ENCODE measurements at regions not wholly inside any gene's neighbourhood (a gene's known extent, or its start where the extent isn't known, plus 50 kb on each side); places are given as distances from the start of the nearest gene placed in this dataset.

DNA sequence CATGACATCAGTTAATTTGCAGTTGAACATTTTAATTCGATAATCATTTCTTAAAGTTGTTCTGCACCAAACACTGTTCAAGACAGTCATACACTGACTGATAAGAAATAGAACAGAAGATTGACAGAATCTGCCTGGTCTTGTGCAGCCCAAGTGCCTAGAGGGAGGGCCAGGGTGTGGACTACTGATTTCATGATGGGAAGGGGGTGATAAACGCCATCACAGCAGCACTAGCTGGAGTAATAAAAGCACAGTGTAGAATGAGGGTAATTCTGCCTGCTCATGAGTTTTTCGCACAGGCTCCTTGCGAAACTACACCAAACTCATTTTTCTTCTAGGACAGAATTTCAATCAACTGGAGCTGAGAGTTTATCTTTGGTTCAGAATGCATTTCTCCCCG is 270.1 kb downstream of the ARL4A start:
- H3K27me3 Mint-ChIP-seq: peaks cover 2% of the 10 kb centered on the region
- POLR2A ChIA-PET: no interaction called here
- no peak overlapping the region for H3K27ac Mint-ChIP-seq

DNA sequence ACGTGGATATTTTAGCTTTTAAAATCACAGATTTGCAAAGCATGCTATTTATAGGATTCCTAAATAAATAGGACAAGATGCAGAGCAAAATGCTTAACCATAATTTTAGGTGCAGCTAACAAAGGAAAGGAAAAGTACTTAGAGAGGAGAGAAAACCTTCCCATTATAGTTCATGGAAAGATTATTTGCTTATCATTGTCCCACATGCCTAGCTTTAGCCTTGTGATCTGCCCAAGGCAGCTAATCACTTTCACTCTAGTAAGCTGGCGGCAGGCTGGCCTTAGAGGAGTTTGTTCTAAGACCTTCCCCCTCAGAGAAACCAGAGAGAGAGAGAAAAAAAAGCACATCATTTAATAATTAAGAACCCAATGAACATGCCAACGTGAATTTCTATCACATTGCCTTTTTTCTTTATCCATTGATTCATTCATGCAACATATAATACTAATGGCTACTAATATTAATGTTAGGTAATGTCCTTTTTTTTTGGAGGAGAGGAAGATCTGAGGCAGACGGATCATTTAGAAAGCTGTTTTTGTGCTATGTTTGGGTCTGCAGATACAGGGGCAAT is 274.6 kb downstream of the ARL4A start:
- CTCF ChIA-PET: interaction anchor here (1.3 kb wide), 1 partner anchor 14 kb away, joined by 4 read pairs; no protein-coding TSS in a partner anchor
- no peak overlapping the region for H3K27ac Mint-ChIP-seq

More for the DNA sequence above, 270.1 kb downstream of the ARL4A start:
- Mint-ChIP-seq H3K36me3 (ENCODE audit: low read depth) (no peaks in the 10 kb centered on the region), H3K9me3 (ENCODE audit: low read depth) (no peaks in the 10 kb centered on the region), H3K4me1 (no peaks in the 10 kb centered on the region), H3K4me3 (no peak overlapping the region)
- CTCF ChIA-PET: no interaction called here
- intact Hi-C loops (cut with DNase I, micrococcal nuclease): no loop called here
- ATAC-seq (no peak), DNase-seq (no peak)

DNA sequence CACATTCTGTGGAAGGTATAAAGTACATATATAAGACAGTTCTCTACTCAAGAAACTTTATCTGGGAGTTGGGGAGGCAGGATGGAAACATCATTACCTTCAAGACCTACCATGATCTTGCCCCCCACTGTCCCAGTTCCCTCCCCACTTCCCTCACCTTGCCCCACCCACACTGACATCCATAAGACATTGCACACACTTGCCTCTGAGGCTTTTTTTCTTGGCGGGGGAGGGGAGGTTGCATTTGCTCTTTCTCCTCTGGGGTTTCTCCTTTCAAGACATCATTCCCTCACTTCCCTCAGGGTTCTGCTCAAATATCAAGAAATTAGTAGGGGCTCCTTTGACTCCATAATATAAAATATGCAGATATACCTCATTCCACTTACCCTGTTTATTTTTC is 276.0 kb downstream of the ARL4A start:
- H3K9me3 Mint-ChIP-seq (ENCODE audit: low read depth): no peaks in the 10 kb centered on the region
- no peak overlapping the region for H3K27ac Mint-ChIP-seq
- CTCF ChIA-PET: no interaction called here
- DNase-seq (no peak), ATAC-seq (no peak)
- no peak overlapping the region for H3K4me3 Mint-ChIP-seq
- H3K4me1 Mint-ChIP-seq: no peaks in the 10 kb centered on the region
- POLR2A ChIA-PET: no interaction called here
- H3K27me3 Mint-ChIP-seq: peaks cover 7% of the 10 kb centered on the region
- intact Hi-C loops (cut with DNase I, micrococcal nuclease): no loop called here
- no peaks in the 10 kb centered on the region for H3K36me3 Mint-ChIP-seq (ENCODE audit: low read depth)

More for the DNA sequence above, 274.6 kb downstream of the ARL4A start:
- intact Hi-C loops (cut with DNase I, micrococcal nuclease): no loop called here
- Mint-ChIP-seq H3K4me3 (no peak overlapping the region), H3K27me3 (peaks cover 7% of the 10 kb centered on the region), H3K36me3 (ENCODE audit: low read depth) (no peaks in the 10 kb centered on the region), H3K4me1 (no peaks in the 10 kb centered on the region), H3K9me3 (ENCODE audit: low read depth) (no peaks in the 10 kb centered on the region)
- ATAC-seq (no peak), DNase-seq (no peak)
- POLR2A ChIA-PET: no interaction called here

DNA sequence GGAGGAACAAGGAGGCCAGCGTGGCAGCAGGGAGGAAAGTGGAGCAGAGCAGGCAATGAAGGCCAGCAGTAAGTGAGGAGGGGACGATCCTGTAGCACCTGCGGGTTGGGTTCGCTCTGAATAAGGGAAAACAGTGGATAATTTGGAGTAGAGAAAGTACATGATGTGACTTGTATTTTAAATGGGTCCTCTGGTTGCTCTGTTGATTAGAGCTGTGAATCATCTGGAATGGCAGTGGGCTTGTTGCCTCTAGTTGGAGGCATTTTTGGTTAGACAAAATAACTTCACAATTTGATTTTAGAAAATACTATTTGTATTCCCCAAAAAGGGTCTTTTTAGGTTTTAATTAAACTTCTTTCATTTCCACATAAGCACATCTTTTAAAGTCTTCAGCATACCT is 277.4 kb downstream of the ARL4A start:
- ChIA-PET CTCF (interaction anchor here (1.0 kb wide), 1 partner anchor 13 kb away, joined by 3 read pairs; no protein-coding TSS in a partner anchor), POLR2A (no interaction called here)
- Mint-ChIP-seq H3K27ac (no peak overlapping the region), H3K4me3 (no peak overlapping the region), H3K4me1 (no peaks in the 10 kb centered on the region), H3K36me3 (ENCODE audit: low read depth) (no peaks in the 10 kb centered on the region), H3K9me3 (ENCODE audit: low read depth) (no peaks in the 10 kb centered on the region), H3K27me3 (peaks cover 8% of the 10 kb centered on the region)
- ATAC-seq (no peak), DNase-seq (no peak)
- intact Hi-C loops (cut with DNase I, micrococcal nuclease): no loop called here

DNA sequence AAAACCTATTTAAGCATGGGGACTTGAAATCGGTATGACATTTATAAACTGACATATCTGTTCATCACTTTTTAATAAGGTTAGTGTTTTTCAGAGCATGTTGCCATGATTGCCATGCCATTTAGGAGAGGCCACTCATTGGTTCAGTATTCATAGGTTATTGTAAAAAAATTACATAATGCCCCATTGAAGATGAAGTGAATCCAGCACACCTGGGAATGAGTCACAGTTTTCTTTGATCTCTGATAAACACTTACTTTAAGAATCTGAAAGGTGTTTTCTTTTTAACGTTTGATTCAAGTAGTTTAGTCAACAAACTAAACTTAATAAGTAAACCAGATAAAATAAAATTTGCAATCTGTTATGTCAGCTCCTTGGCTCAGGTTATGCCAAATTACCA is 278.3 kb downstream of the ARL4A start:
- no peaks in the 10 kb centered on the region for H3K4me1 Mint-ChIP-seq
- no peaks in the 10 kb centered on the region for H3K9me3 Mint-ChIP-seq (ENCODE audit: low read depth)
- no peaks in the 10 kb centered on the region for H3K36me3 Mint-ChIP-seq (ENCODE audit: low read depth)
- H3K27me3 Mint-ChIP-seq: peaks cover 6% of the 10 kb centered on the region
- H3K4me3 Mint-ChIP-seq: no peak overlapping the region
- no peak overlapping the region for H3K27ac Mint-ChIP-seq
- ATAC-seq: no peak
- intact Hi-C loops (cut with DNase I, micrococcal nuclease): no loop called here
- ChIA-PET POLR2A (no interaction called here), CTCF (interaction anchor here (0.9 to 1.0 kb wide), 2 partner anchors 14 to 280 kb away, joined by 3 read pairs; no protein-coding TSS in a partner anchor)
- DNase-seq: no peak

DNA sequence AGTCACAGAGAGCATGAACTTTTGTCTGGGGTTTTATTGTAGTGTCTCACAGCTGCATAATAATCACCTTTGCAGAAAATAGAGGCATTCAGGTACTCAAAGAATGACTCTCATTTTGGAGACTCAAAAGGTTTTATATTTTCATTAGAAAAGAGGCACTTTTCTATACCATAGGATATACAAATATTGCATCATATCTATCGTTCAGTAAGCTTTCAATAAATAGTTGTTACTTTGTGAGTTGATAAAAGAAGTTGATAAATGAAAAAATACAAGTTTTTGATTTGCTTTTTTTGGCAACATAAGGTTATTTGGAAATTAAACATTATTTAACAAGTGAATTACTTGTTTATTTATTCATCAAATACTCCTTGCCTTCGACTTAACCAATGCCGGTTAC is 279.9 kb downstream of the ARL4A start:
- Mint-ChIP-seq H3K4me1 (no peaks in the 10 kb centered on the region), H3K27me3 (peaks cover 10% of the 10 kb centered on the region), H3K36me3 (ENCODE audit: low read depth) (no peaks in the 10 kb centered on the region), H3K9me3 (ENCODE audit: low read depth) (no peaks in the 10 kb centered on the region), H3K27ac (no peak overlapping the region), H3K4me3 (no peak overlapping the region)
- POLR2A ChIA-PET: no interaction called here
- CTCF ChIA-PET: interaction anchor here (0.6 kb wide), 2 partner anchors 21 to 120 kb away, joined by 3 read pairs; no protein-coding TSS in a partner anchor
- ATAC-seq (no peak), DNase-seq (no peak)
- intact Hi-C loops (cut with DNase I, micrococcal nuclease): no loop called here

DNA sequence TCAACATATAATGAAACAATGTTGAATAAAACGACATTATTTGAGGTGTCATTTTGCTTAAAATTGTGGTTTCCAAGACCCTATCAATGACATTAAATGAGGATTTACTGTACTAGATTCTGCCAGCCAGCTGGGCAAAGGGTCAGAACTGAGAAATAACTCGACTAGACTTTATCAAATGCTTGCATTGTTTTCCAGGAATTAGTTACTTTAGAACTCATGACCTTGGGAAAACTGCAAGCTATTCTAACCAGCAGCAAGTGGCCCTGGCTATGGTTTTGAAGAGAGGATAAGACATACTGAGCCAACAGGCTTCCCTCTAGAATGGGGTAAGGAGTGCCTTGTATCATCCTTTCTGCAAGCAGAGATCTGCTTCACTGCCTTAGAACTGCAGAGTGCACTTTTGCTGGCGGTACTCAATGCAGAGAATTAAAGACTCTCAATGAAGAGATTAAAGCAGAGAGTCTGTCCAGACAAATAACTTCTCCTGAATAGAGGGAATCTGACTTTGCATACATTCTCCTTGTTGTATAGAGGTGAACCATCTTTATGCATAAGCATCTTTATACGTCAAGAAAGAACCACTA is 281.5 kb downstream of the ARL4A start:
- H3K27me3 Mint-ChIP-seq: peaks cover 10% of the 10 kb centered on the region
- H3K4me1 Mint-ChIP-seq: no peaks in the 10 kb centered on the region
- intact Hi-C loops (cut with DNase I, micrococcal nuclease): no loop called here
- POLR2A ChIA-PET: no interaction called here
- no peak for DNase-seq
- no peak for ATAC-seq
- H3K27ac Mint-ChIP-seq: no peak overlapping the region
- no peak overlapping the region for H3K4me3 Mint-ChIP-seq
- H3K36me3 Mint-ChIP-seq (ENCODE audit: low read depth): no peaks in the 10 kb centered on the region
- no peaks in the 10 kb centered on the region for H3K9me3 Mint-ChIP-seq (ENCODE audit: low read depth)
- CTCF ChIA-PET: no interaction called here

DNA sequence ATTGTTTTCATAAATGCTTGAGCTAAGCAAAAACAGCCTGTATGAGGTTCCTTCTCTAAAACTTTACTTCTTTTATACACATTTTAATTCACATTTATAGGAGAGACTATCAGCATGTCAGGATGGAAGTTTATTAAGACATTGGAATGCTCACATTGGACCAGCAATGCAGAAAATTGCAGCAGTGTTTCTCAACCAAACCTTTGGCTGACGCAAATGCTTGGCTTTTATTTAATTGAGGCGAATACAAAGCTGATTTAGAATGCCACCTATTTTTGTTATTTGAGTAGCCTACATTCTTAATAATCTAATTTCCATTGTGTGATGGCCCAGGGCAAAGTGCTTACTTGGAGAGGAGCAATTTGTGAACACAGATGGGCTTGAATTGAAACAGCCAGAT is 283.2 kb downstream of the ARL4A start:
- POLR2A ChIA-PET: no interaction called here
- H3K27ac Mint-ChIP-seq: no peak overlapping the region
- H3K27me3 Mint-ChIP-seq: peaks cover 8% of the 10 kb centered on the region

DNA sequence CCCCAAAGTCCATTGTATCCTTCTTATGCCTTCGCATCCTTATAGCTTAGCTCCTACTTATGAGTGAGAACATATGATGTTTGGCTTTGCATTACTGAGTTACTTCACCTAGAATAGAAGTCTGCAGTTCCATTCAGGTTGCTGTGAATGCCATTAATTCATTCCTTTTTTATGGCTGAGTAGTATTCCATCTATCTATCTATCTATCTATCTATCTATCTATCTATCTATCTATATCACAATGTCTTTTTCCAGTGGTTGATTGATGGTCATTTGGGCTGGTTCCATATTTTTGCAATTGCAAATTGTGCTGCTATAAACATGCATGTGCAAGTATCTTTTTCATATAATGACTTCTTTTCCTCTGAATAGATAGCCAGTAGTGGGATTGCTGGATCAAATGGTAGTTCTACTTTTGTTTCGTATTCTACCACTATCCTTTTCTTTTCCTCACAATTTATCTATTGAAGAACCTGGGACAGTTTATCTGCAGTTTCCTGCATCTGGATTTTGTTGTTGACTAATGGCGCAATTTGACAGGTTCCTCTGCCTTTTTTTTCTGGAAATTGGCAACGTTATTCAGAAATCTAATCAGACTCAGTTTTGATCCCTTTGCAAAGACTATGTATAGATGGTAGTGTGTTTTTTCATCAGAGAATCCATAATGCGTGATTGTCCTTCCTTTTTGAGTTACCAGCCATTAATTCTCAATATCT is 287.2 kb downstream of the ARL4A start:
- intact Hi-C loops (cut with DNase I, micrococcal nuclease): no loop called here
- peaks cover 10% of the 10 kb centered on the region for H3K27me3 Mint-ChIP-seq
- CTCF ChIA-PET: no interaction called here

More for the DNA sequence above, 283.2 kb downstream of the ARL4A start:
- intact Hi-C loops (cut with DNase I, micrococcal nuclease): no loop called here
- Mint-ChIP-seq H3K36me3 (ENCODE audit: low read depth) (no peaks in the 10 kb centered on the region), H3K9me3 (ENCODE audit: low read depth) (no peaks in the 10 kb centered on the region), H3K4me3 (no peak overlapping the region), H3K4me1 (no peaks in the 10 kb centered on the region)
- CTCF ChIA-PET: no interaction called here
- DNase-seq (no peak), ATAC-seq (no peak)

DNA sequence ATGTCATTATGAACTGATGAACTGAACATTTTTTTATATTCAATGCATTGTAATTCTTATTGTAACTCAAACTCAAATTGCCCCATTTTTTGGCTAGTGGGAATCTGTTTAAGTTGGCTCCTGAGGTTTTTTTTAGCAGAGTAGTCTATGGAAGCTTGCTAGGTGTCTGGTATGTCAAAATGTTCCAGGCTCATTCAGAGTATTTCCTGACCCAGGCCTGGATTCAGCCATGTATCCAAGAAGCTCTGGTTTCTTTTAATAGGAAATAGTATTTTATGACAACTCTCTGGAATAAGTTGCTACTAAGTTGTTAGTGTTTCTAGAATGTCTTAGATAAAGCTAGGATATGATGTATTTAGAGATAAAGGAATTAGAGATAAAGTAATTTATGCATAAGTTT is 288.0 kb downstream of the ARL4A start:
- Mint-ChIP-seq H3K27me3 (peaks cover 10% of the 10 kb centered on the region), H3K27ac (no peak overlapping the region), H3K4me1 (no peaks in the 10 kb centered on the region), H3K4me3 (no peak overlapping the region), H3K9me3 (ENCODE audit: low read depth) (no peaks in the 10 kb centered on the region), H3K36me3 (ENCODE audit: low read depth) (no peaks in the 10 kb centered on the region)
- POLR2A ChIA-PET: no interaction called here
- intact Hi-C loops (cut with DNase I, micrococcal nuclease): no loop called here
- CTCF ChIA-PET: no interaction called here
- DNase-seq: no peak
- no peak for ATAC-seq

More for the DNA sequence above, 287.2 kb downstream of the ARL4A start:
- no peak for DNase-seq
- POLR2A ChIA-PET: no interaction called here
- no peaks in the 10 kb centered on the region for H3K9me3 Mint-ChIP-seq (ENCODE audit: low read depth)
- no peaks in the 10 kb centered on the region for H3K4me1 Mint-ChIP-seq
- H3K4me3 Mint-ChIP-seq: no peak overlapping the region
- no peak for ATAC-seq
- H3K36me3 Mint-ChIP-seq (ENCODE audit: low read depth): no peaks in the 10 kb centered on the region
- no peak overlapping the region for H3K27ac Mint-ChIP-seq

DNA sequence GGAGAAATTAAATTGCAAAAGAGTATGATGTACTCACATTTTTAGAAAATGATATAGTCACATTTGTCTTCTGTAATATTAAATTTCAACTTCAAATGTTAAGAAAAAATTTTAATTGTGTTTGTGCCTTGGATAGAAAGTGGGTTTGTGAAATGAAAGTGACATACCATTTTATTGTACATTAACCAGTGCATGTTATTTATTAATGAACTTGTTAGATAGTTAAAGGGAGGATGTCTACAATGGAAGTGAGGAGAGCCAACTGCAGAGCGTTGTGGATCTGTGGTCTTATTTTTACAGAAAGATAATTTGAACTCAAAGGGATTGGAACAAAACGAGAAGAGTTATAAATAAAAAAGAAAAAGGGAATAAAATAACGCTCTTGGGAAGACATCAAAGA is 291.7 kb downstream of the ARL4A start:
- no peaks in the 10 kb centered on the region for H3K36me3 Mint-ChIP-seq (ENCODE audit: low read depth)
- no peak overlapping the region for H3K27ac Mint-ChIP-seq
- peaks cover 9% of the 10 kb centered on the region for H3K27me3 Mint-ChIP-seq
- no peaks in the 10 kb centered on the region for H3K4me1 Mint-ChIP-seq
- ChIA-PET POLR2A (no interaction called here), CTCF (no interaction called here)
- intact Hi-C loops (cut with DNase I, micrococcal nuclease): no loop called here
- no peaks in the 10 kb centered on the region for H3K9me3 Mint-ChIP-seq (ENCODE audit: low read depth)
- DNase-seq (no peak), ATAC-seq (no peak)
- no peak overlapping the region for H3K4me3 Mint-ChIP-seq

DNA sequence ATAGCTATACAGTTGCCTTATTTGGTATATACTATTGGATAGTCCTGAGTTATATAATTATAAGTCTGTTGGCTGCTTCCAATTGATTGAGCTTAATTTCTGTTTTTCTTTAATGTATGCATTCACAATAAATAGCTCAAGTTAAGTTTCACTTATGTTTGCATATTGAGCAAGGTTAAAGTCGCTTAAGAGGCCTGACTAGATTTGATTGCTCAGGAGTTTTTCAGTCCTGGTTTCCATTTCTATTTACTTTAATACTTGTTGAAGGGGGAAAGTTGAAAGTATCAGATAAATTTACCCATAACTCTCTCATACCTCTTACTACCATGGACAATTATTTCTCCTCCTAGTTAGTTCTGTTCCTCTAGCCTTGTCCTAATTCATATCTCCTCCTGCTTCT is 294.7 kb downstream of the ARL4A start:
- no peak for ATAC-seq
- intact Hi-C loops (cut with DNase I, micrococcal nuclease): no loop called here
- ChIA-PET POLR2A (no interaction called here), CTCF (no interaction called here)
- Mint-ChIP-seq H3K36me3 (ENCODE audit: low read depth) (no peaks in the 10 kb centered on the region), H3K4me3 (no peak overlapping the region), H3K4me1 (no peaks in the 10 kb centered on the region), H3K27ac (no peak overlapping the region), H3K9me3 (ENCODE audit: low read depth) (no peaks in the 10 kb centered on the region), H3K27me3 (peaks cover 5% of the 10 kb centered on the region)
- DNase-seq: no peak
